ENCODE measurements at regions not wholly inside any gene's neighbourhood (a gene's known extent, or its start where the extent isn't known, plus 50 kb on each side); places are given as distances from the start of the nearest gene placed in this dataset.

DNA sequence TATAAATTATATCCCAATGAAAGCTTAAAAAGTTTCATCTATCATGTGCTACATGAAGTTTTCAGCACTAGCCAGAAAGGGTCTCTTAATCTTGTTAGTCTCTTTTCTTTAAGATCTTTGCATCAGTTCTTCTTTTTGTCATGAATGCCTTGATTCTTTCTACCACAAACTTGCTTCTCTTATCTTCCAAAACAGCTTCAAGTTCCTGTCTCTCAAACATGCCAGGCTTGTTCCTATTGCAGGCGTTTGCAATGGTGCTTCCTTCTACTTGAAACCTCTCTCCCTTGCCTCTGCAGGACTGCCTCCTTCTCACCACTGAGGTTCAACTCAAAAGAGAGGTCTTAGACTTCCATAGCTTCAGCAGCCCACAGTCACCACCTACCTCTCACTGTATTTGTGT lies 104.3 kb upstream of the FRMD4B start:
- FAIRE-seq (no peak), DNase-seq (ENCODE audit: extremely low read depth in 1 of 4, low spot score in 3 of 4) (no peak), ATAC-seq (no peak)
- no peaks in the 10 kb centered on the region for H4K20me1 ChIP-seq (replicated peaks; ENCODE audit: control insufficient read depth, insufficient read depth, low read length)
- ChIA-PET POLR2A (no interaction called here), CTCF (ENCODE audit: low intra/inter-chr PET ratio) (no interaction called here)
- H3K9me1 ChIP-seq (ENCODE audit: control insufficient read depth, insufficient read depth, low read length) = no peaks in the 10 kb centered on the region
- no peaks in the 10 kb centered on the region for H3K9me3 ChIP-seq (replicated peaks; ENCODE audit: control insufficient read depth, insufficient read depth, low read depth, low read length)
- H3K27ac ChIP-seq (ENCODE audit: extremely low read depth, low read depth, low read length) = no peak overlapping the region
- in situ Hi-C loops (cut with MboI) = no loop called here
- H3K36me3 ChIP-seq (ENCODE audit: control insufficient read depth, insufficient read depth, low read length) = no peaks in the 10 kb centered on the region
- intact Hi-C loops (cut with micrococcal nuclease) = no loop called here
- H3K27me3 ChIP-seq (ENCODE audit: control insufficient read depth in 2 of 2, insufficient read depth in 2 of 2, low read length in 2 of 2) = no peaks in the 10 kb centered on the region
- H3K9ac ChIP-seq (ENCODE audit: insufficient read depth in 1 of 2, low read depth in 2 of 2, low read length in 2 of 2) = no peak overlapping the region
- no TSS peak for BruUV-seq (replicated peaks)
- H3K4me3 ChIP-seq = no peak overlapping the region
- 8% methylated on average over 1 of the region's 1 CpG for WGBS (ENCODE audit: insufficient coverage, low coverage, missing lambda C conversion rate)
- H2AFZ ChIP-seq (ENCODE audit: low read depth, low read length) = no peak overlapping the region
- H3K4me1 ChIP-seq (replicated peaks in 1 of 2; ENCODE audit: control insufficient read depth in 2 of 2, insufficient read depth in 2 of 2, low read length in 2 of 2) = no peaks in the 10 kb centered on the region
- H3K4me2 ChIP-seq (ENCODE audit: insufficient read depth, low read length) = no peak overlapping the region
- no peaks in the 10 kb centered on the region for H3K79me2 ChIP-seq (ENCODE audit: control insufficient read depth, insufficient read depth, low read length)
- TF ChIP-seq ZNF436 (CRISPR knock-in tag; IDR thresholded peaks at IDR 0.05) (no peak), PRPF4 (IDR thresholded peaks at IDR 0.05; ENCODE audit: insufficient read depth, low read depth, low read length, poor library complexity, severe bottlenecking) (no peak), ZNF766 (CRISPR knock-in tag; conservative IDR thresholded peaks at IDR 0.05) (no peak), ZNF785 (CRISPR knock-in tag; IDR thresholded peaks at IDR 0.05) (no peak), ESRRB (CRISPR knock-in tag; IDR thresholded peaks at IDR 0.05; ENCODE audit: borderline replicate concordance) (no peak), CEBPB (tag; IDR thresholded peaks at IDR 0.05) (no peak), ZNF232 (CRISPR knock-in tag; IDR thresholded peaks at IDR 0.05) (no peak), PURB (CRISPR knock-in tag; IDR thresholded peaks at IDR 0.05; ENCODE audit: low read depth) (no peak), BRCA1 (IDR thresholded peaks at IDR 0.05) (no peak), BRCA1 (CRISPR knock-in tag; IDR thresholded peaks at IDR 0.05) (no peak)
- TF ChIP-seq, protein P1, sequence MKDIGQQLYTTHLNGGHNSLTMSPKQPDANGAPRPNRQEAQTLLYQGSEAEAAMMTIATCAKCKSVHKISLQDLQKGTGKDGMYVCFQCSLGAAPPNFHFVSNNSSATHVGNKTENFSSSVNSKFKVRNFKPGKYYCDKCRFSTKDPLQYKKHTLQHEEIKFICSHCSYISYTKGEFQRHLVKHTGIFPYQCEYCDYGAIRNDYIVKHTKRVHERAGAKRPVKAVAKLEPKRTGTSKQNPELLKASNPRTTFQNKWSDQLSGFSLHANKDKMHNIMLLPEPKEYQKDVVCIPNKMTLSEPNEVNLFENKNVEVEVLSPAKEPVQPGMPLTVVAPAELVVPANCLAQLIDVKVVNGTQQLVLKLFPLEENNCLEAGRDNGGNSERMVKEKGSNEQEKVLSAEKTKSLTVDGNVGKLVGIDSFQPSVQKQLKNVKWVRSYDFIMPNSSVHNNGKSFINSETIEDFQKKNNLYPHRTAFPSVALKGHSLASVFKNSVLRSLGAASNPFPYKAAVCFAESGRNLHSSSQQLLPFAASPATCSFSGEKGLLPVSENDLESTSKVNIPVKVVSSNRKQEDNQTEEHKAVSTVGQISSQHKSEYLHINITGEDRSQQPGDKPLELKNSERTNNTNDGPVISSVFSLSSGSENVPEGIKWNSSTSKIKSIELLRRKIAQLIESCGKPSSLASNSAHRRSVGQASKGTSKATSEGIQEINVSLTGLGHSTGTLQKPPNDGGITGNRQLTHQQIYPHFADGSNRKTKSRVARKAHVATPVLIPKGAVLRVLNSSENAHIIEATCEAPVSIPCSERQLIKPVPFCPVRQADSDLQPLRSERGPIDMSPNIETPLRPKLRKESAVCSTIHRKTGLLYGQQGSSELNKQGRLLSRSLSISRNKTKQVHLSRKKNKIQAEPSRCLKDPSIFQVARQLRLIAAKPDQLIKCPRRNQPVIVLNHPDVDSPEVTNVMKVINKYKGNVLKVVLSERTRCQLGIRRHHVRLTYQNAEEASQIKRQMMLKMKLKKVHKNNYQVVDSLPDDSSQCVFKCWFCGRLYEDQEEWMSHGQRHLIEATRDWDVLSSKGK (CRISPR knock-in tag; IDR thresholded peaks at IDR 0.05) = no peak
- TF ChIP-seq, protein P2, sequence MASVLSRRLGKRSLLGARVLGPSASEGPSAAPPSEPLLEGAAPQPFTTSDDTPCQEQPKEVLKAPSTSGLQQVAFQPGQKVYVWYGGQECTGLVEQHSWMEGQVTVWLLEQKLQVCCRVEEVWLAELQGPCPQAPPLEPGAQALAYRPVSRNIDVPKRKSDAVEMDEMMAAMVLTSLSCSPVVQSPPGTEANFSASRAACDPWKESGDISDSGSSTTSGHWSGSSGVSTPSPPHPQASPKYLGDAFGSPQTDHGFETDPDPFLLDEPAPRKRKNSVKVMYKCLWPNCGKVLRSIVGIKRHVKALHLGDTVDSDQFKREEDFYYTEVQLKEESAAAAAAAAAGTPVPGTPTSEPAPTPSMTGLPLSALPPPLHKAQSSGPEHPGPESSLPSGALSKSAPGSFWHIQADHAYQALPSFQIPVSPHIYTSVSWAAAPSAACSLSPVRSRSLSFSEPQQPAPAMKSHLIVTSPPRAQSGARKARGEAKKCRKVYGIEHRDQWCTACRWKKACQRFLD (CRISPR knock-in tag; IDR thresholded peaks at IDR 0.05) = no peak
- TF ChIP-seq, protein P3, sequence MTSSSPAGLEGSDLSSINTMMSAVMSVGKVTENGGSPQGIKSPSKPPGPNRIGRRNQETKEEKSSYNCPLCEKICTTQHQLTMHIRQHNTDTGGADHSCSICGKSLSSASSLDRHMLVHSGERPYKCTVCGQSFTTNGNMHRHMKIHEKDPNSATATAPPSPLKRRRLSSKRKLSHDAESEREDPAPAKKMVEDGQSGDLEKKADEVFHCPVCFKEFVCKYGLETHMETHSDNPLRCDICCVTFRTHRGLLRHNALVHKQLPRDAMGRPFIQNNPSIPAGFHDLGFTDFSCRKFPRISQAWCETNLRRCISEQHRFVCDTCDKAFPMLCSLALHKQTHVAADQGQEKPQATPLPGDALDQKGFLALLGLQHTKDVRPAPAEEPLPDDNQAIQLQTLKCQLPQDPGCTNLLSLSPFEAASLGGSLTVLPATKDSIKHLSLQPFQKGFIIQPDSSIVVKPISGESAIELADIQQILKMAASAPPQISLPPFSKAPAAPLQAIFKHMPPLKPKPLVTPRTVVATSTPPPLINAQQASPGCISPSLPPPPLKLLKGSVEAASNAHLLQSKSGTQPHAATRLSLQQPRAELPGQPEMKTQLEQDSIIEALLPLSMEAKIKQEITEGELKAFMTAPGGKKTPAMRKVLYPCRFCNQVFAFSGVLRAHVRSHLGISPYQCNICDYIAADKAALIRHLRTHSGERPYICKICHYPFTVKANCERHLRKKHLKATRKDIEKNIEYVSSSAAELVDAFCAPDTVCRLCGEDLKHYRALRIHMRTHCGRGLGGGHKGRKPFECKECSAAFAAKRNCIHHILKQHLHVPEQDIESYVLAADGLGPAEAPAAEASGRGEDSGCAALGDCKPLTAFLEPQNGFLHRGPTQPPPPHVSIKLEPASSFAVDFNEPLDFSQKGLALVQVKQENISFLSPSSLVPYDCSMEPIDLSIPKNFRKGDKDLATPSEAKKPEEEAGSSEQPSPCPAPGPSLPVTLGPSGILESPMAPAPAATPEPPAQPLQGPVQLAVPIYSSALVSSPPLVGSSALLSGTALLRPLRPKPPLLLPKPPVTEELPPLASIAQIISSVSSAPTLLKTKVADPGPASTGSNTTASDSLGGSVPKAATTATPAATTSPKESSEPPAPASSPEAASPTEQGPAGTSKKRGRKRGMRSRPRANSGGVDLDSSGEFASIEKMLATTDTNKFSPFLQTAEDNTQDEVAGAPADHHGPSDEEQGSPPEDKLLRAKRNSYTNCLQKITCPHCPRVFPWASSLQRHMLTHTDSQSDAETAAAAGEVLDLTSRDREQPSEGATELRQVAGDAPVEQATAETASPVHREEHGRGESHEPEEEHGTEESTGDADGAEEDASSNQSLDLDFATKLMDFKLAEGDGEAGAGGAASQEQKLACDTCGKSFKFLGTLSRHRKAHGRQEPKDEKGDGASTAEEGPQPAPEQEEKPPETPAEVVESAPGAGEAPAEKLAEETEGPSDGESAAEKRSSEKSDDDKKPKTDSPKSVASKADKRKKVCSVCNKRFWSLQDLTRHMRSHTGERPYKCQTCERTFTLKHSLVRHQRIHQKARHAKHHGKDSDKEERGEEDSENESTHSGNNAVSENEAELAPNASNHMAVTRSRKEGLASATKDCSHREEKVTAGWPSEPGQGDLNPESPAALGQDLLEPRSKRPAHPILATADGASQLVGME (CRISPR knock-in tag; IDR thresholded peaks at IDR 0.05) = no peak
